Fibroblast of the aortic adventitia (primary cell): ENCODE measurements at regions not wholly inside any gene's neighbourhood (a gene's known extent, or its start where the extent isn't known, plus 50 kb on each side); places are given as distances from the start of the nearest gene placed in this dataset.

Source experiments
- DNase-seq: peaks from one replicate; pipeline ENCODE4 v3.0.0-alpha.2; 2010; ENCODE audit warnings: low read depth
- H3K4me3 ChIP-seq: 2 replicates; pipeline ENCODE4 v1.5.1; 2011; ENCODE audit warnings: low read depth, mild to moderate bottlenecking, control low read depth, low read length, moderate library complexity
- TF ChIP-seq, protein P1 (sequence below): IDR thresholded peaks from 2 replicates; pipeline ENCODE4 v1.5.1; 2011; ENCODE audit warnings: mild to moderate bottlenecking, low read length, control low read depth, inconsistent platforms; ENCODE audit not compliant: insufficient read depth

DNA sequence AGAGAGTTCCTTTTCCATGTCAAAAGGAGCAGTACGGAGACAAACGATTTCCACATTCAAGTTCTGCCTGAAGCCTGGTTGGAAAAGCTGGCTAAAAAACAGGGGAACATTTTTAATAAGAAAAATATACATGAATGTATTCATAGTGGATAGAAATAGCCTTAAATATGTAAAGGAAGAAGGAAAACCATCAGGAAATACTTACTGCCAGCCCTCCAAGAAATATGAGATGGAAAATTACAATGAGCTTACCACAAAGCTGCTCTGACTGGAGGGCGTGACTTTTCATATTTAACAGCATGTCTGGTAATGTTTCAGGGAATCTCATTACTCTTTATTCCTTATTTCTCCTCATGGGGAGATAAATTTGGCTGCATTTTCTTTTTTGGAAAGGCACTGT, 75.9 kb upstream of the ZDHHC17 start:
- TF ChIP-seq, protein P1, sequence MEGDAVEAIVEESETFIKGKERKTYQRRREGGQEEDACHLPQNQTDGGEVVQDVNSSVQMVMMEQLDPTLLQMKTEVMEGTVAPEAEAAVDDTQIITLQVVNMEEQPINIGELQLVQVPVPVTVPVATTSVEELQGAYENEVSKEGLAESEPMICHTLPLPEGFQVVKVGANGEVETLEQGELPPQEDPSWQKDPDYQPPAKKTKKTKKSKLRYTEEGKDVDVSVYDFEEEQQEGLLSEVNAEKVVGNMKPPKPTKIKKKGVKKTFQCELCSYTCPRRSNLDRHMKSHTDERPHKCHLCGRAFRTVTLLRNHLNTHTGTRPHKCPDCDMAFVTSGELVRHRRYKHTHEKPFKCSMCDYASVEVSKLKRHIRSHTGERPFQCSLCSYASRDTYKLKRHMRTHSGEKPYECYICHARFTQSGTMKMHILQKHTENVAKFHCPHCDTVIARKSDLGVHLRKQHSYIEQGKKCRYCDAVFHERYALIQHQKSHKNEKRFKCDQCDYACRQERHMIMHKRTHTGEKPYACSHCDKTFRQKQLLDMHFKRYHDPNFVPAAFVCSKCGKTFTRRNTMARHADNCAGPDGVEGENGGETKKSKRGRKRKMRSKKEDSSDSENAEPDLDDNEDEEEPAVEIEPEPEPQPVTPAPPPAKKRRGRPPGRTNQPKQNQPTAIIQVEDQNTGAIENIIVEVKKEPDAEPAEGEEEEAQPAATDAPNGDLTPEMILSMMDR = no peak
- DNase-seq = peak; percentile 46
- H3K4me3 ChIP-seq = no peak overlapping the region

DNA sequence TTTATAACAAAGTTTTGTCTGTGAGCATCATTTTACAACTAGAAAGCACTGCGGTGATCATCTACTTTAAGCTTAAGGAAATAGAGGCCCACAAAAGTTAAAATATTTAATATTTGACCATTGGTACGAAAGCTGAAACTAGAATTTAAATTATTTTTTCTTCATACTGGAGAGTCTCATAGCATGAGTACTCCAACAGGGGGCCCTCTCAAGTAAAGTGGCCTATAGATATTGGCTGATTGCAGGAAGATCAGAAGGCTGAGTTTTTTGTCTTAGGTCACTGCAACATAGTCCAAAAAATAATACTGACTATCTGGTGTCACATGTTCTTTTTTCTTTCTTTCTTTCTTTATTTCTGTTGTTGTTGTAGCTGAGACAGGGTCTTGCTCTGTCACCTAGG, 75.3 kb upstream of the ZDHHC17 start:
- no peak for DNase-seq
- TF ChIP-seq, protein P1 = peak; percentile 36

GRCh38 chr12:76690921-76691700, 72.8 kb upstream of the ZDHHC17 start:
- H3K4me3 ChIP-seq = no peak overlapping the region
- peak; percentile 10 for DNase-seq
- TF ChIP-seq, protein P1 = no peak

More for the DNA sequence above, 75.3 kb upstream of the ZDHHC17 start:
- H3K4me3 ChIP-seq = no peak overlapping the region

DNA sequence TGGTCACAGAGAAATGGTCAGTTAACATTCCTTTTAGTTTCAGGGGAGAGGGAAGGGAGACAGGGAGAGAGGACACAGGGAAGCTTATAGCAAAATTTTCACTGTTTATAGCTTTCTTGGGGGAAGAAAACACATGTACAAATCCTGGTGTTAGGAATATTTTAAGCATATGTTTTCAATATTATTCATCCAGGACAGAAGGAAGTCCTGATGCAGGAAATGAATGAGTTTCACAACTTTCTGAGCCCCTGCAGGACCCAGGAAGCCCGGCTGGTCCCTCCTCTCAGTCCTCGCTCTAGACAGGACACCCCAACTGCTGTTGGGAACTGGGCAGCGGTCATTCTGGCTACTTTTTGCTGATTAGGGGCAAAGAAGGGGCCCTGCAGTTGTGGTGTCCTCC, 71.1 kb upstream of the ZDHHC17 start:
- DNase-seq = no peak
- TF ChIP-seq, protein P1 = no peak
- no peak overlapping the region for H3K4me3 ChIP-seq

GRCh38 chr12:76694369-76694768, 69.5 kb upstream of the ZDHHC17 start:
- no peak for DNase-seq
- H3K4me3 ChIP-seq = no peak overlapping the region
- TF ChIP-seq, protein P1 = no peak

GRCh38 chr12:76696186-76696585, 67.7 kb upstream of the ZDHHC17 start:
- no peak for DNase-seq
- no peak overlapping the region for H3K4me3 ChIP-seq
- TF ChIP-seq, protein P1 = no peak

- no peak for DNase-seq
- TF ChIP-seq, protein P1 = no peak
- H3K4me3 ChIP-seq = no peak overlapping the region
Observed at GRCh38 chr12:76697849-76698248, 66.1 kb upstream of the ZDHHC17 start.
